Head of caudate nucleus (tissue), 42 donors: ENCODE measurements at regions not wholly inside any gene's neighbourhood (a gene's known extent, or its start where the extent isn't known, plus 50 kb on each side); places are given as distances from the start of the nearest gene placed in this dataset.

Experiments
- DNase-seq, 42 donors: peaks; one replicate each; pipeline versions ENCODE4 v3.0.0 to v3.0.0-alpha.2; 2020 to 2021; ENCODE audit warnings: mixed read lengths in 7 of 42
- intact Hi-C: fragments of 100-400 bp; cut with DNase I; formaldehyde crosslinking; loops from one replicate; pipeline ENCODE4 v1.15.0; 2022

DNA sequence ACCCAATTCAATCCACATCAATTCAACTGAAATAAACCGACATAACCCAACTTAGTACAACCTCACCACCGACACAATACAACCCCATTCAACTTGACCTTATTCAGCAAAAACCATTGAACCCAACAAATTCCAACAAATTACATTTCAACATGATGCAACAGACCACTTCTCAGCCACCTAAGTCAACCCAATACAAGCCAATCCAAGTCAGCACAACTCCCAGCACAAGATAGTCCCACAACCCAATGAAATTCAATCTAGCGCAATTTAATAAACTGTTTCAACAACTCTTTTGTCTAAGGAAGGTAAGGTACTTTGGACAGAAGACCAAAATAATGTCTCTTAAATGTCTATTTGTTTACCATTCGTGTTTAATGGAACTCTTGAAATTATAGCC, 226.0 kb downstream of the MIAT start:
- intact Hi-C loops = no loop called here

DNA sequence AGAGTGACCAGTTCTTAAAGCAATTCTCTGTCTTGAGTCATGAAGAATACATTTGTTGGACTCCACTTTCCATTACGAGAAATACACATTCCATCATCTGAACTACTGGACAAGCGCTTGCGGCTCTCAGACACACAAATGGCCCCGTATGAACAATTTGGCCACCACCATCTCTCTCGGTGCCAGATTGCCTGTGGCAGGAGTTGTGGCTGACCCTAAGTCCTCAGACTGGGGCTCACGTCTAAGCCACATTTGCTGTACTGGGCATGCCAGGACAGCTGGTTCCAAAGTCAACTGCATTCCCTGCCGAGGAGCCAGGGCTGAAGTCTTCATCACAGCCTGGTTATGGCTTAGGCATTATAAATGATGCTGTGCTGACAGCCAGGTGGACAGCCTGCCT, 227.5 kb downstream of the MIAT start:
- no peak for DNase-seq

More for the DNA sequence above, 226.0 kb downstream of the MIAT start:
- DNase-seq = no peak

GRCh38 chr22:26885441-26886261, 228.3 kb downstream of the MIAT start:
- intact Hi-C loops = no loop called here
- no peak for DNase-seq

More for the DNA sequence above, 227.5 kb downstream of the MIAT start:
- intact Hi-C loops = no loop called here

DNA sequence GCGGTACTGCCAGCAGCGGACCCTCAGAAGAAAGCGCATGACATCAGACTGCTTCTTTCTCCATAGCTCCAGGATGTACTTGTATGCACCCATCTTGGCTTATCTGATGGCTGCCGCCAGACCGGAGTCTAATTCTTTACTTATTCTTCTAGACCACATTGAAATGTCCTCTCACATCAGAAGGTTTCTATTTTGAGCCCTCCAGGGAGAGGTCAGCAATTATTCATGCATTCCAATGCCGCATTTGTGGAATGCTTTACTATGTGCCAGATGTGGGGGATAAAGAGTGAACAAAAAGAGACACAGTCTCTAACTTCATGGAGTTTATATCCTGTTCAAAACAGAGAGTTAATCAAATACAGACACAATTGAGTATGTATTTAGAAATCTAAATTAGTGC, 230.1 kb downstream of the MIAT start:
- no peak for DNase-seq
- intact Hi-C loops = no loop called here

GRCh38 chr22:26887916-26888315, 230.5 kb downstream of the MIAT start:
- DNase-seq = no peak
- intact Hi-C loops = no loop called here

GRCh38 chr22:26888887-26889286, 231.5 kb downstream of the MIAT start:
- intact Hi-C loops = no loop called here

DNA sequence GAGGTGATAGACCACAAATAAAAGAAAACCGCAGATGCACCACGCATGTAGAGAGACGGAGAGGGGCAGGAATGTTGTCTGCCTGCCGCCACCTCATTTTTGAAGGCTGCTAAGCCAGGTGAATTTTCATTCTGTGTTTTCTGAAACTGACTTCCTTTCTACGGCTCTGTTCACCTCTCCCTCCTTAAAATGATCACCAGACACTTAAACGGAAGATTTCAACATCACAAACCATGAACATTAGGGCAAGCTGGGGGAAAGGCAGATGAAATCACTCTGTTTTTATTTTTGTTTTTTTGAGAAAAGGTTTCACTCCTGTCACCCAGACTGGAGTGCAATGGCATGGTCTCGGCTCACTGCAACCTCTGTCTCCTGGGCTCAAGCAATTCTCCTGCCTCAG, 232.4 kb downstream of the MIAT start:
- intact Hi-C loops = no loop called here
- no peak for DNase-seq

More at GRCh38 chr22:26888887-26889286, 231.5 kb downstream of the MIAT start:
- DNase-seq = no peak

- peak in 14 of 42 donors; percentile 19 to 73 (median 36) for DNase-seq
- intact Hi-C loops = no loop called here
These were observed 233.5 kb downstream of the MIAT start for GRCh38 chr22:26890870-26891269.

- peak in 1 of 42 donors; percentile 29 for DNase-seq
- intact Hi-C loops = no loop called here
These were observed 234.0 kb downstream of the MIAT start for GRCh38 chr22:26891429-26891828.

- DNase-seq = peak in 7 of 42 donors; percentile 13 to 60 (median 23)
- intact Hi-C loops = no loop called here
These were observed 235.0 kb downstream of the MIAT start for GRCh38 chr22:26892166-26893041.

DNA sequence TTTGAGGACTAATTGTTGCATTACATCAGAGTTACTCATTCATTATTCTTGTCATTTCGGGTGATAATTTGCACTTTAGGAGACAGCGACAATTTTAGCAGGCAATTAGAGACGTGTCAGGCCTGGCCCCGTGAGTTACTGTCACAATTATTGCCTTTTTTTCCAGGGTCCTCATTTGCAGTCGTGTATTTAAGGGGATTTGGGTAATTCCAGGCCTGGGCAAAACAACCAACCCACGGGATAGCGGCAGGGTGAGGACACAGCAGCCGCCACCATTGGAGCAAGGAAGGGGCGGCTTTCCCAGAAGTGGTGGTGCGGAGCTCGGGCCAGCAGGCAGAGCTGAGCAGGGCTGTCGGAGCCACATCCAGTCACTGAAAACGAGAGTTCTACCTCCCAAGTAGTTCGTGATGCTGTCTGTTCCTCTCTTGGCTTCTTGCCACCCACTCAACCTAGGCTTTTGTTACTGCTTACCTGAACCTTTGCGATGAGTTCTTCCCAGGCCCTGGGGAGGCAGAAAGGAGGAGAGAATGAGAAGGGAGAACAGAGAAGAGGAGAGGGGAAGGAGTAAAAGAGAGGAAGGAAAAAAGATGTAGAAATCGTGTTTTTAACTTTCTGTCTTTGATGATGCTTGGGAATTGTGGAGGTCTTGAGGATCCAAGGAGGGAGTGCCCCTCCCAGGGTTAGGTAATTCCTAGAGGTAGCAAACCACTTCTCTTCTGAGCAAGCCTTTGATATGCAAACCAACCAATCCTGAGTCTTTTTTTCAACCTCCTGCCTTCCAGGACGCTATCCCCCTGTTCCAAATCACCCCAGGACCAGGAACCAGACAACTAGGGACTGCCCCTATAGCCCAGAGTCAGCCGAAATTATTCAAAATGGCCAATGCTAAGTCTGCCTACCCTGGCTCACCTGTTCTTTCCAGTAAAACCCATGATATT, 236.1 kb downstream of the MIAT start:
- intact Hi-C loops = no loop called here
- peak in 27 of 42 donors; percentile 8 to 77 (median 42) for DNase-seq

DNA sequence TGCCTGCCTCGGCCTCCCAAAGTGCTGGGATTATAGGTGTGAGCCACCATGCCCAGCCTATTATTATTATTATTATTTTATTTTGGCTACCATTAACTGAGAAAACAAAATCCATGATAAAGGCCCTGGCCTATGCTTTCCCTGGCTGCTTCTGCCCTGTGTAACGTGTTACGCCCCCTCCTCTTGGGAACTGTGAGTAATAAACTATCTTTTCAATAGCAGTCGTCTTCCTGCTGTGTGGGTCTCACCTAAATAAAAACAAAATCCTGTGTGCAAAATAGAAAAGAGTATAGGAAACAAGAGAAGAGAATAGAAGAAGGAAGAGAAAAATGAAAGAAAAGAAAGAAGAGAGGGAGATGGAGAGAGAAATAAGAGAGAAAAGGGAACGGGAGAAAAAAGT, 237.0 kb downstream of the MIAT start:
- peak in 1 of 42 donors; percentile 4 for DNase-seq

GRCh38 chr22:26894766-26895485, 237.5 kb downstream of the MIAT start:
- peak in 1 of 42 donors; percentile 41 for DNase-seq
- intact Hi-C loops = no loop called here

More for the DNA sequence above, 237.0 kb downstream of the MIAT start:
- intact Hi-C loops = no loop called here

DNA sequence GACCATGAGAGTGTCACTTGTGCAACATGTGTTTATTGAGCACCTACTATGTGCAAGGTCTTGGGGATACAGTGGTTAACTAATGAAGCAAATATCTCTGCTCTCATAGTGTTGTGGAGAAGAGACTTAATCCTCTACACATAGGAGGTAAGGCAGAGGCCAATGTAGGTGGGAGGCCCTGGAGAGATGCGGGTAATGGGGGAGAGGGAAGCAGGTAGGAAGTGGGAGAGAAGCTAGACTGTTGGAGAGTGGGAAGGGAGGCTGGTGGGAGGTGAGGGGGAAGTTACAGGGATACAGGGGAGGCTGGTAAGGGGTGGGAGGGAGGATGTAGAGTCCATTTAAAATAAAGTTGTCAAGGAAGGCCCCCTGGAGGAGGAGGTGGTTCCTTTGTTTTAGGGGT, 240.0 kb downstream of the MIAT start:
- peak in 1 of 42 donors; percentile 7 for DNase-seq
- intact Hi-C loops = no loop called here

GRCh38 chr22:26898946-26899605, 241.7 kb downstream of the MIAT start:
- no peak for DNase-seq
- intact Hi-C loops = no loop called here

DNA sequence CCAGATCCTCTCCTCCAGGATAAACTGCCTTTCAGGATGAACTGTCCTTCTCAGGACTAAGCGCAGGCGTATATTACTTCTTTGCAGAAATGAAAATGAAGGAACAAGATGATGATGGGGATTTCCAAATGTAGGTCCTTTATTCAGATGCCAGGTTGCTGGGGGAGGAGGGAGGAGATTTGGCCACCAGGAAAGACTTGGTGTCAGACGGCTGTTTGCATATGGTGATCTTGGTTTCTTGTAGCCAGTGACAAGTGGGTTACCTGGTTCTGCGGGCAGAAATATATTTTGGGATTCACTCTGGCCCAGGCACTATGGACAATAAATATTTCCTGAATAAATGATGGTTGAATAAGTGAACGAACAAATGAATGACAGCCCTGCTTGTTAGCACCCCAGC, 243.4 kb downstream of the MIAT start:
- no peak for DNase-seq
- intact Hi-C loops = no loop called here

DNA sequence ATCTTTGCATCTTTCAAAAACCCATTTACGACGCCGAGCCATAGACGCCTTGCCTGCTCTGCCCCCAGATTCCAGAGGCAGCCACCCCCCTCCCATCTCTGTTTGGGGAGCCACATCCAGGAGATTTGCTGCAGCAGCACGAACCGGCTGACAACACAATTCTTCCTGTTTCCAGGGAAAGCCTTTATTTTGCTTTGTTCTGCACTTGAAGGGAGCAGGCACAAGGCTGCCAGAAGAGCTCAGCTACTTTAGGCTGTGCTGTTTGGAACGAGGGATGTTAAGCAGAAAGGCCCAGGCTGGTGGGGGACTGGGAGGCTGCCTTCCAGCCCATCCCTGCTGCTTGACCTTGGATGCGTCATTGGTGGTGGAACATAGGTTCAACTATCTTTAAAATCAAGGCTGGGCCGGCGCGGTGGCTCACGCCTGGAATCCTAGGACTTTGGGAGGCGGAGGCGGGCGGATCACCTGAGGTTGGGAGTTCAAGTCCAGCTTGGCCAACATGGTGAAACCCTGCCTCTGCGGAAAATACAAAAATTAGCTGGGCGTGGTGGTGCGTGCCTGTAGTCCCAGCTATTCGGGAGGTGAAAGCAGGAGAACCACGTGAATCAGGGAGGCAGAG, 243.9 kb downstream of the MIAT start:
- peak in 1 of 42 donors; percentile 14 for DNase-seq
- intact Hi-C loops = no loop called here
